ENCODE measurements at regions not wholly inside any gene's neighbourhood (a gene's known extent, or its start where the extent isn't known, plus 50 kb on each side); places are given as distances from the start of the nearest gene placed in this dataset.

DNA sequence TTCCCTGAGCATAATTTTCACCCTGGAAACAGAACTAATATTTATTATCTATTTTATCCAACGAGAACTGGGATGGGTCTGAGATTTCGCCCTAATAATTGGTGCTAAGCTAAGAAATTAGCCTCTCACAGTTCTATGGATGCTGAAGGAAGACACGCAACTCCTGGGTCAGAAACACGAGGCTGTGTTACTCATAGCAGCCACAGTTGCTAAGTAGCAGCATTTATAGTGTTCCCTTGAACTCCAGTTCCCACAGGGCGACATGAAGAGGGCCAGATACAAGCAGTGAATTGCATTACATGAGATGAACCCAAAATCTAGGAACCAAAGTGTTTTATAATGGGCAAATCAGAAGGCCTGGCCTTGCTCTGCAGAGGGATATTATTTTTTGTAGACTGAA is 109.8 kb upstream of the AGR3 start:
- intact Hi-C loops (cut with DNase I) = no loop called here
- H3K36me3 ChIP-seq = no peaks in the 10 kb centered on the region
- peak overlapping the region; percentile 43 for H3K4me3 ChIP-seq
- no peak for DNase-seq
- peak in 1 of 2 donors; percentile 48 for ATAC-seq
- peaks cover 2% of the 10 kb centered on the region for H3K9me3 ChIP-seq
- TF ChIP-seq, protein P1, sequence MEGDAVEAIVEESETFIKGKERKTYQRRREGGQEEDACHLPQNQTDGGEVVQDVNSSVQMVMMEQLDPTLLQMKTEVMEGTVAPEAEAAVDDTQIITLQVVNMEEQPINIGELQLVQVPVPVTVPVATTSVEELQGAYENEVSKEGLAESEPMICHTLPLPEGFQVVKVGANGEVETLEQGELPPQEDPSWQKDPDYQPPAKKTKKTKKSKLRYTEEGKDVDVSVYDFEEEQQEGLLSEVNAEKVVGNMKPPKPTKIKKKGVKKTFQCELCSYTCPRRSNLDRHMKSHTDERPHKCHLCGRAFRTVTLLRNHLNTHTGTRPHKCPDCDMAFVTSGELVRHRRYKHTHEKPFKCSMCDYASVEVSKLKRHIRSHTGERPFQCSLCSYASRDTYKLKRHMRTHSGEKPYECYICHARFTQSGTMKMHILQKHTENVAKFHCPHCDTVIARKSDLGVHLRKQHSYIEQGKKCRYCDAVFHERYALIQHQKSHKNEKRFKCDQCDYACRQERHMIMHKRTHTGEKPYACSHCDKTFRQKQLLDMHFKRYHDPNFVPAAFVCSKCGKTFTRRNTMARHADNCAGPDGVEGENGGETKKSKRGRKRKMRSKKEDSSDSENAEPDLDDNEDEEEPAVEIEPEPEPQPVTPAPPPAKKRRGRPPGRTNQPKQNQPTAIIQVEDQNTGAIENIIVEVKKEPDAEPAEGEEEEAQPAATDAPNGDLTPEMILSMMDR (IDR thresholded peaks at IDR 0.05) = no peak
- H3K27me3 ChIP-seq (ENCODE audit: low read depth) = no peaks in the 10 kb centered on the region
- peaks cover 19% of the 10 kb centered on the region for H3K4me1 ChIP-seq
- peak overlapping the region; percentile 79 for H3K27ac ChIP-seq

DNA sequence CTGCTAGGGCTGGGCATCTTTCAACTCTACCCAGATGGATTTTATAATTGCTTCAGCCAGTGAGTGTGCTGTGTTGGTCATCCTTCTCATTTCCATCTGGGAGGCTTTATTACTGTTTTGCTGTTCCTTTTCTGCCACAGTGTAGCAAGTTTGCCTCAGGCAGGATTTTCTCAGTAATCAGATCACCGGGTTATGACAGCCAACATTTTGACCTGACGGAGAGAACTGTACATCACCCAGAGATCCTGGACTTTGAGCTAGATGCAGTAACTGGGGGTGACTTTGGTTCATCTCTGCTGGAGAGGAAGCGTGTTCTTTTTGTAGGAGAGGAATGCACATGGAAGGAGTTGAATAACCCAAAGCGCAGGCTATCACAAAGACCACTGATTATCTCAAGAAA is 111.8 kb upstream of the AGR3 start:
- H3K4me1 ChIP-seq = peaks cover 22% of the 10 kb centered on the region
- H3K4me3 ChIP-seq = no peak overlapping the region
- intact Hi-C loops (cut with DNase I) = no loop called here
- TF ChIP-seq, protein P1 (IDR thresholded peaks at IDR 0.05) = no peak
- ATAC-seq (no peak), DNase-seq (no peak)
- H3K27me3 ChIP-seq (ENCODE audit: low read depth) = no peaks in the 10 kb centered on the region
- no peak overlapping the region for H3K27ac ChIP-seq
- no peaks in the 10 kb centered on the region for H3K36me3 ChIP-seq
- peaks cover 6% of the 10 kb centered on the region for H3K9me3 ChIP-seq

- ATAC-seq (peak; percentile 79 to 86), DNase-seq (peak; percentile 49)
- H3K9me3 ChIP-seq = peaks cover 6% of the 10 kb centered on the region
- H3K27me3 ChIP-seq (ENCODE audit: low read depth) = no peaks in the 10 kb centered on the region
- H3K36me3 ChIP-seq = no peaks in the 10 kb centered on the region
- H3K27ac ChIP-seq = no peak overlapping the region
- intact Hi-C loops (cut with DNase I) = no loop called here
- H3K4me1 ChIP-seq = peaks cover 19% of the 10 kb centered on the region
- TF ChIP-seq, protein P1 (IDR thresholded peaks at IDR 0.05) = no peak
- no peak overlapping the region for H3K4me3 ChIP-seq
Observed at GRCh38 chr7:16998481-16999051, 116.8 kb upstream of the AGR3 start.

DNA sequence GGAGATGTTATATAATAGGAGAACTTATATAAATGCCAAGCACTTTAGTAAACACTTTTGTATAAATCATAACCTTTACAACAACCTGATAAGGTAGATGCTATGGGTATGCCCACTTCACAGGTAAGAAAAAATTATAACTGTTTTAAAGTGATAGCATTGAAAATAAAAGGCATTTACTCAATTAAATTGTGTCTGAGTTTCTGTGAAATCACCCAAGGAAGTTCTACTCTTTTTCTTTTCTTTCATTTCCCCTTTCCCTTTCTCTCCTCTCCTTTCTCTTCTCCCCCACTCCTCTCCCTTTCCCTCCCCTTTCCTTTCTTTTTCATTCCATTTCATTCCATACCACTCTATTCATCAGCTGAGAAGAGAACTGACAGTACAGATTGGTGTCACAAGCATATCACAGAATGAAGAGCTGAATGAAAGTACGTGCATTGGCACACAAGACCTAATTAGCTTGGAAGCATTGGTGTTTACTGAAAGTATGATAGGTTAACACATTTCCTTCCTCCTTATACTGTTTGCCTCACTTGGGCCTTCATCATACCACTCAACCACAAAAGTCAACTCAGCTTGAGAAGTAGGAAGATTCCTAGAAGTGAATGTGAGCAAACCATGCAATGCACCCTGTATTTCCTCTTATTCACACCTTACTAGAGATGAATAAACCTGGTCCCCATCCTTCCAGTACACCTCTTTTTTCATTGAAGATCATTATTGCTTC is 117.9 kb upstream of the AGR3 start:
- intact Hi-C loops (cut with DNase I) = no loop called here
- peak overlapping the region; percentile 37 for H3K27ac ChIP-seq
- no peak overlapping the region for H3K4me3 ChIP-seq
- H3K9me3 ChIP-seq = peaks cover 6% of the 10 kb centered on the region
- no peaks in the 10 kb centered on the region for H3K36me3 ChIP-seq
- peaks cover 20% of the 10 kb centered on the region for H3K4me1 ChIP-seq
- TF ChIP-seq, protein P1 (IDR thresholded peaks at IDR 0.05) = no peak
- H3K27me3 ChIP-seq (ENCODE audit: low read depth) = no peaks in the 10 kb centered on the region
- DNase-seq (no peak), ATAC-seq (peak; percentile 86 to 89)

DNA sequence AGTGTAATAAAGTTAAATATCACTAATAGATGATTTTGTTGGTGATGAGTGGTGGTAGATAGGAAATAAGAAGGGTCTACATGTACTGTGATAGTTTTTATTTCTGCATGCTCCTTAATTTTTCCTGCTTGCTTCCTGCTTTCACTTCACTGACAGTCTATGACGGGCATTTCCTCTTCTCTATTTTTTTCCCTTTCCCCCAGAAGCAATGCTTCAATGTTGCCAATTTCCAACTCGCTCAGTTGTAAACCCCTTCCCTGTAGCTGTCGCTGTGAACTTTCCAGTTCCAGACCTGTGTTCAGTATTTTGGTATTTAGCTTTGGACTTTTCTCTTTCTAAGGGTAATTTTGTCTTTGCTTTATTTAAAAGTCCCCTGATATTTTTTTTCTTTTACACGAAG is 123.5 kb upstream of the AGR3 start:
- H3K27me3 ChIP-seq (ENCODE audit: low read depth) = no peaks in the 10 kb centered on the region
- H3K4me3 ChIP-seq = no peak overlapping the region
- ATAC-seq (peak; percentile 42 to 58), DNase-seq (no peak)
- H3K36me3 ChIP-seq = no peaks in the 10 kb centered on the region
- TF ChIP-seq, protein P1 (IDR thresholded peaks at IDR 0.05) = no peak
- H3K27ac ChIP-seq = peak overlapping the region; percentile 42
- peaks cover 23% of the 10 kb centered on the region for H3K4me1 ChIP-seq
- H3K9me3 ChIP-seq = no peaks in the 10 kb centered on the region
- intact Hi-C loops (cut with DNase I) = no loop called here

Measured in lower lobe of right lung (tissue), 2 donors.